DND-41 (cell line): ENCODE measurements at regions not wholly inside any gene's neighbourhood (a gene's known extent, or its start where the extent isn't known, plus 50 kb on each side); places are given as distances from the start of the nearest gene placed in this dataset.

ENCODE experiments used
- CTCF ChIP-seq: IDR thresholded peaks from 2 replicates; pipeline ENCODE4 v1.5.1; 2012; ENCODE audit warnings: borderline replicate concordance, low read length, moderate library complexity, mild to moderate bottlenecking; ENCODE audit not compliant: poor library complexity, severe bottlenecking; ENCODE audit errors: extremely low read depth
- EZH2 ChIP-seq: IDR thresholded peaks from 3 replicates; pipeline ENCODE4 v1.6.1; 2012; ENCODE audit warnings: borderline replicate concordance, low read depth, mild to moderate bottlenecking, moderate library complexity, low read length, inconsistent platforms; ENCODE audit not compliant: severe bottlenecking

DNA sequence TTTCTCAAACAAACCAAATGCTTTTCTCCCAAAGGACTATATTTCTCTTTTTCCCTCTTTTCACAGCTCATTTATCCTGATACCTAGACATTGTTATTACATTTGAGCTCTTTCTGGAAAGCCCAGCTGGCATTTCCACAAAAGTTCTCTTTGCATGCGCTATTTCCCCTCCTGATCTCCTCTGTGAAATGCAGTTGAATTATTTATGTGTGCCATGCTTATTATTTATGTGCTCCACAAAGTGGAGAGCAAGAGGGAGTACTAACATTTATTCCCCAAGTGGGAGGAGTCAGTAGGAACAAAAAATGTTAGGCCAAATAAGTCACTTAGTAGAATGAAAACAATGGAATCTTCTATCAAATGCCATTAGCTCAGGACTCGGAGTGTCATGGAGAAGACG lies 626.6 kb upstream of the IGFBP7 start:
- TF ChIP-seq EZH2 (no peak), CTCF (no peak)
